Nephron progenitor cell (in vitro differentiated cells): ENCODE measurements at regions not wholly inside any gene's neighbourhood (a gene's known extent, or its start where the extent isn't known, plus 50 kb on each side); places are given as distances from the start of the nearest gene placed in this dataset.
"Not testable (repeated sequence)": the region's sequence is repeated elsewhere in the genome, so short reads cannot be mapped to it uniquely, and the experiment has no call there.

ENCODE experiments used
- DNase-seq: peaks from one replicate; pipeline ENCODE4 v3.0.0; 2021
- H3K27ac Mint-ChIP-seq: 2 replicates; pipeline ENCODE4 v1.8.0; 2021; ENCODE audit warnings: mild to moderate bottlenecking, moderate library complexity, mixed read lengths
- H3K27me3 Mint-ChIP-seq: 2 replicates; pipeline ENCODE4 v1.8.0; 2021; ENCODE audit warnings: mild to moderate bottlenecking, low read depth, mixed read lengths; ENCODE audit not compliant: poor library complexity
- H3K36me3 Mint-ChIP-seq: 2 replicates; pipeline ENCODE4 v1.8.0; 2021; ENCODE audit warnings: low read depth, mixed read lengths
- H3K4me1 Mint-ChIP-seq: 2 replicates; pipeline ENCODE4 v1.8.0; 2021; ENCODE audit warnings: mixed read lengths
- H3K4me3 Mint-ChIP-seq: 2 replicates; pipeline ENCODE4 v1.8.0; 2021; ENCODE audit warnings: mild to moderate bottlenecking, moderate library complexity, mixed read lengths
- H3K9me3 Mint-ChIP-seq: 2 replicates; pipeline ENCODE4 v1.8.0; 2021; ENCODE audit warnings: mild to moderate bottlenecking, moderate library complexity, mixed read lengths
- TF ChIP-seq, protein P1 (sequence below): fragments of 200-600 bp; sonication (generic); IDR thresholded peaks from 2 replicates; pipeline ENCODE4 v1.5.0; 2021; ENCODE audit warnings: antibody characterized with exemption

DNA sequence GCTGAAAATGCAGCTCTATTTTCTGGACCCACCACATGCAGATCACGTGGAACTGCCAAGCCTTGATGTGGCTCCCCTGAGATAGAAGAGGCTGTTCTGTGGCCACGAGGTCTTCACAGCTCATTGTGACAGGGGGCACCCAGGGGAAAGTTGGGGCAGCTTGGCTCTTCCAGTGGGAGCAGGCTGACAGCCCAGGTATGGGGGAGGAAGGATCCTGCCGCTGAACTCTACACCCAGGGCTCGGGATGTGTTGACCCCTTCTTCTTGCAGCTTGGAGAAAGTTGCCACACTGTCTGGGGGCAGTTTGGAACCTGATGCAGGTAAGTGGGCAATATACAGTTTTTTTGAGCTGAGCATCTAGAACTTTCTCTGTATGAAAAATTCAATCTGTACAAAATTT is 133.6 kb upstream of the PITX1 start:
- TF ChIP-seq, protein P1, sequence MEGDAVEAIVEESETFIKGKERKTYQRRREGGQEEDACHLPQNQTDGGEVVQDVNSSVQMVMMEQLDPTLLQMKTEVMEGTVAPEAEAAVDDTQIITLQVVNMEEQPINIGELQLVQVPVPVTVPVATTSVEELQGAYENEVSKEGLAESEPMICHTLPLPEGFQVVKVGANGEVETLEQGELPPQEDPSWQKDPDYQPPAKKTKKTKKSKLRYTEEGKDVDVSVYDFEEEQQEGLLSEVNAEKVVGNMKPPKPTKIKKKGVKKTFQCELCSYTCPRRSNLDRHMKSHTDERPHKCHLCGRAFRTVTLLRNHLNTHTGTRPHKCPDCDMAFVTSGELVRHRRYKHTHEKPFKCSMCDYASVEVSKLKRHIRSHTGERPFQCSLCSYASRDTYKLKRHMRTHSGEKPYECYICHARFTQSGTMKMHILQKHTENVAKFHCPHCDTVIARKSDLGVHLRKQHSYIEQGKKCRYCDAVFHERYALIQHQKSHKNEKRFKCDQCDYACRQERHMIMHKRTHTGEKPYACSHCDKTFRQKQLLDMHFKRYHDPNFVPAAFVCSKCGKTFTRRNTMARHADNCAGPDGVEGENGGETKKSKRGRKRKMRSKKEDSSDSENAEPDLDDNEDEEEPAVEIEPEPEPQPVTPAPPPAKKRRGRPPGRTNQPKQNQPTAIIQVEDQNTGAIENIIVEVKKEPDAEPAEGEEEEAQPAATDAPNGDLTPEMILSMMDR: no peak
- DNase-seq: no peak
- no peaks in the 10 kb centered on the region for H3K9me3 Mint-ChIP-seq
- H3K27me3 Mint-ChIP-seq: peaks cover 69% of the 10 kb centered on the region
- no peaks in the 10 kb centered on the region for H3K36me3 Mint-ChIP-seq
- no peak overlapping the region for H3K27ac Mint-ChIP-seq
- no peak overlapping the region for H3K4me3 Mint-ChIP-seq
- peaks cover 4% of the 10 kb centered on the region for H3K4me1 Mint-ChIP-seq

DNA sequence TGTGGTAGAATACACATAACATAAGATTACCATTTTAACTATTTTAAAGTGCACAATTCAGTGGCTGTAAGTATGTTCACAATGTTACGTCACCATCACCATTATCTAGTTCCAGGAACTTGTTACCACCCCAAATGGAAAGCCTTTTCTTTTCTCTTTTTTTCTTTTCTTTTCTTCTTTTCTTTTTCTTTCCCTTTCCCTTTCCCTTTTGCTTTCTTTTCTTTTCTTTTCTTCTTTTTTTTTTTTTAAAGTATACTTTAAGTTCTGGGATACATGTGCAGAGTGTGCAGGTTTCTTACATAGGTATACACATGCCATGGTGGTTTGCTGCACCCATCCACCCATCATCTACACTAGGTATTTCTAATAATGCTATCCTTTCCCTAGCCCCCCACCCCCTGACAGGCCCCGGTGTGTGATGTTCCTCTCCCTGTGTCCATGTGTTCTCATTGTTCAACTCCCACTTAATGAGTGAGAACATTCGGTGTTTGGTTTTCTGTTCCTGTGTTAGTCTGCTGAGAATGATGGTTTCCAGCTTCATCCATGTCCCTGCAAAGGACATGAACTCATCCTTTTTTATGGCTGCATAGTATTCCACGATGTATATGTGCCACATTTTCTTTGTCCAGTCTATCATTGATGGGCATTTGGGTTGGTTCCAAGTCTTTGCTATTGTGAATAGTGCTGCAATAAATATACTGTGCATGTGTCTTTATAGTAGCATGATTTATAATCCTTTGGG is 131.0 kb upstream of the PITX1 start:
- not testable (repeated sequence) for H3K36me3 Mint-ChIP-seq, H3K9me3 Mint-ChIP-seq, H3K27ac Mint-ChIP-seq, DNase-seq, H3K4me1 Mint-ChIP-seq, H3K4me3 Mint-ChIP-seq
- H3K27me3 Mint-ChIP-seq: peaks cover 59% of the 10 kb centered on the region

DNA sequence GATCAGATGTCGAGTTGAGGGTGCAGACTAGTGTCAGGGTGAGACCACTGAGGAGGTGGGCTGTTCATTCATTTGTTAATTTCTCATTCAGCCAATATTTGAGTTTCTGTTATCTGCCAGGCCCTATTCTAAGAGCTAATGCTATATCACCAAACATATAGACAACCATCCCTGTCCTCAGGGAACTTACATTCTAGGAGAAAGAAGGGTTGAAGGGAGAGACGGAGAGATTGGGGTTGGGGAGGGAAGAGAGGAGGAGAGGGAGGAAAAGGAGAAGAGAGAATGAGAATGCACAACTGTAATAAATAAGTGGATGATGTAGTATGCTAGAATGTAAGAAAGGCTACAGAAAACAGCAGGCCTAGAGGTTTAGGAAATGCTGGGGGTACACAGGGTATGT is 129.9 kb upstream of the PITX1 start:
- H3K27ac Mint-ChIP-seq: no peak overlapping the region
- no peak overlapping the region for H3K4me3 Mint-ChIP-seq
- TF ChIP-seq, protein P1: no peak
- H3K27me3 Mint-ChIP-seq: peaks cover 52% of the 10 kb centered on the region
- peaks cover 4% of the 10 kb centered on the region for H3K4me1 Mint-ChIP-seq
- no peak for DNase-seq
- H3K36me3 Mint-ChIP-seq: peaks cover 4% of the 10 kb centered on the region
- H3K9me3 Mint-ChIP-seq: peaks cover 19% of the 10 kb centered on the region

DNA sequence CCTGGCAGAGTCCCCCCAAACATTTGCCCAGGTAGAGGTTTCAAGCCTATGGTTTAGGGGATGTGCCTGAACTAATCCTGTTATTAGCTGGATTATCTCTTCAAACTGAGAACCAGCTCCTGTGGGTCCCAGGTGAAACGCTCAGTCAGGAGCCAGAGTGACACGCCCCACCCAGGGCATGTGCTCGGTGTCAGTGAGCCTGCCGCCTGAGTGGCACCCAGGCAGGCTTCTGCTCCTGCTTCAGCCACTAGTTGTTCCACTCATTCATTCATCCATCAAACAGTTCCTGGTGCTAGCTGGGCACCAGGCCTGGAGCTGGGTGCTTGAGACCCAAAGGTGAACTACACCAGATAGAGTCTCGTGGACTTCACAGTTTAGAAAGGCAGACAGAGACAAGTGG is 129.4 kb upstream of the PITX1 start:
- Mint-ChIP-seq H3K4me3 (no peak overlapping the region), H3K27me3 (peaks cover 47% of the 10 kb centered on the region), H3K9me3 (peaks cover 25% of the 10 kb centered on the region), H3K36me3 (peaks cover 8% of the 10 kb centered on the region), H3K27ac (no peak overlapping the region), H3K4me1 (peaks cover 4% of the 10 kb centered on the region)
- no peak for DNase-seq
- TF ChIP-seq, protein P1: no peak

DNA sequence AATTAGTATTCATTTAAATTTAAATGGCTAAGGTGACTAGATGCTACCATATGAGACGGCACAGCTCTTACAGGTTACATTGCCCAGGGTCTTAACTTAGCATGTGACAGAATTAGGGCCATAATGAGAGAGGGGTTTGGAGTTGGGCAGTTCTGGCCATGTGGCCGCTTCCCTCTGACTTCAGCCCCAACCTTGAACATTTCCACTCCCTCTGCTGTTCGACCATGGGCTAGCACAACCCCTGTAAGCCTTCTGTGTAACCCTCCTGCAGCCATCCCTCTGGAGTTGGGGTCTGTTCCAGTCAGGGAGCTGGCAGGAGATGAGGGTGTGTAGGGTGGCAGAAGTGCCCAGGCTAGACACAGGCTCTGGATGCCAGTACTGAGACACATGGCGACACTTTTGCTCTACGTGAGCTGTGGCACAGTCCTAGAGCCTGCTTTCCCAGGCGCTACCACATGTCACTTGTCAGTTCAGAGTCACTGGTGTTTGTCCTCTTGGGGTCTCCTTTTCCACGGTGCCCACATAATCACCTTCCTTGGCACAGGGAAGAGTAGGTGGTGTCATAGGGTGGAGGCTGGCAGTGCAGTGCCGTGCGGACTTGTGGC is 128.7 kb upstream of the PITX1 start:
- Mint-ChIP-seq H3K27me3 (peaks cover 41% of the 10 kb centered on the region), H3K4me3 (no peak overlapping the region), H3K27ac (no peak overlapping the region), H3K9me3 (peaks cover 31% of the 10 kb centered on the region), H3K4me1 (peaks cover 4% of the 10 kb centered on the region), H3K36me3 (peaks cover 8% of the 10 kb centered on the region)
- TF ChIP-seq, protein P1: no peak
- DNase-seq: no peak

DNA sequence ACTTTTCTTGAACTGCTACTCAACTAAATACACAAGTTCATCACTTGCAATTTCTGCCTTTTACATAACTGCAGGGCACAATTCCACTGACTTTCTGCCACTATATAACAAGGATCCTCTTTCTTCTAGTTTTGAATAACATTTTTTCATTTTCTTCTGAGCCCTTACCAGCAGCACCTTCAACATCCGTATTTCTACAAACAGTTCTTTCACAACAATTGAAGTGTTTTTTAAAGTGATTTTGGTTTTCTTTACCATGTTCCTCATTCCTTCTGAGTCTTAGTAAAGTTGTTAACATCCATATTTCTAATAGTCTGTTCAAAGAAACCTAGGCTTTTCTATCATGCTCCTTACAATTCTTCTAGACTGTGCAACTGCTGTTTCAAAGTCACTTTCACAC is 127.2 kb upstream of the PITX1 start:
- no peak for DNase-seq
- Mint-ChIP-seq H3K9me3 (peaks cover 36% of the 10 kb centered on the region), H3K27ac (no peak overlapping the region), H3K4me1 (peaks cover 4% of the 10 kb centered on the region), H3K36me3 (peaks cover 8% of the 10 kb centered on the region), H3K4me3 (no peak overlapping the region), H3K27me3 (peaks cover 34% of the 10 kb centered on the region)
- TF ChIP-seq, protein P1: no peak
